ENCODE measurements at regions not wholly inside any gene's neighbourhood (a gene's known extent, or its start where the extent isn't known, plus 50 kb on each side); places are given as distances from the start of the nearest gene placed in this dataset.

DNA sequence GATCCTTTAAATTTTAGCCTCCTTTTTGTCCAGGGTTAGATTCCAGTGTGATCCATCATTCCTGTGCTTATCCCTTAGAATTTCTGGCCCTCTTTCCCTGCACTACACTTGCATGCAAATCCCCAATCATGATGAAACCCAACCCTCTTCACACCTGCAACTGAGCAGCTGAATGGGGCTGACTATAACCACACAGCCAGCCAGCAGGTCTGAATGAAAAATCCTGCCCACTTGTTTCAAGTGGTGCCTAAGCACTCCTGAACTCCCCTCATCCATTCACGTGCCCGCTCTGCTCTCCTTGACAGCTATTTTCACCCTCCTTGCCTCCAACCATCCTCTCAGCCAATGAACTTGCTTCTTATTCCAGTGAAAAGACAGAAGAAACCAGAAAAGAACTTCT is 80.5 kb upstream of the AFF3 start:
- no peak for DNase-seq (ENCODE audit: low read depth)

DNA sequence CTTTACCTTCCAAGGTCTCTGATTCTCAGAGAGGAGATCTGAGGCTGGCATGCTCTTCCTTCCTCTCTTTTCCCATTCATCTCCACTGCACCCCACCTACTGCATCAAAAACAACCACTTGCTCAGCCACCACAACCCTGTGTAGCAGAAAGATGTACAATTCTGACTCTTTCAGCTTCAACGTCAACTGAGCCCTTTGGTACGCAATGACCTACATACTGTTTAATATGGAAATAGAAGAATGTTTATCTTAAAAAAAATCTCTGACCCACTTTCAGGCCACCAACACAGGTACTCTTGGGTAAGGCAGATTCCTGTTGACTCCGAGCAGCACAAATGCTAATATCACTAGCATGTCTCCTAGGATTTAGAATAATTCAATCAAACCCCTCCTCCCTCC is 76.2 kb upstream of the AFF3 start:
- no peak for DNase-seq (ENCODE audit: low read depth)

DNA sequence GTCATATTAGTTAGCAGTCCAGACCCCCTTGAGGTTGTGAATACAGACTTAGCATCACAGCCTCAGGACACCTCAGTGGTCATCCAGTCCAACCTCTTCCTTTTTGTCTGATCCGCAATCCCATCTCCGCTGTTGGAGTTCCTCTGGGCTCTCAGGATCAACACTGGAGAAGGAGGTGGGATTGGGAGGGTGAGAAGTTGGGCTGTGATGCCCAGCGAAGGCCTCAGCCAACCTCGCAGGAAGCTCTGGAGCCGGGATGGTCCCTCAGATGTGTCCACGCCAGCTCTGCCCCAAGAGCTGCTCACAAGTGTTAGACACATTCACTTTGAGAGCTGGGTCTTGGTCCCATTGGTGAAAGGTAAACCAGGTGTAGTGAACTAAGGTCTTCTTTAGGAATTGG is 74.9 kb upstream of the AFF3 start:
- DNase-seq (ENCODE audit: low read depth): no peak

DNA sequence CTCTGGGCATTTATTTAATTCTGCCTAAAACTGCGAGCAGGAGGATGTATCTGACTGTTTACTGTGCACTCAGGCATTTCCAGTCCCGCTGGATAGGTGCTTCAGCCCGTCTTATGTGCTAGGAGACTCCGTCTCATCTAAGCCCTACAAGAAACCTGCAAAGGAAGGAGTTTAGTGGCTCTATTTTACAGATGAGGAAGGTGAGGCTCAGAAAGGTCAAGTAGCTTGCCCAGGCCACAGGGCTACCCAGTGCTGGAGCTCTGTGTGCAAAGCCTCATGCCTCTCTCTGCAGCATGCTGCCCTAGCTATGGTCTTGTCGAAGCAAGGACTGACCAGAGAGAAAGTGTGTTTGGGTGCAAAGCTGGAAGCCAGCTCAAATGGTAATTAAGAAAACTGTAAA is 73.6 kb upstream of the AFF3 start:
- DNase-seq (ENCODE audit: low read depth): no peak

DNA sequence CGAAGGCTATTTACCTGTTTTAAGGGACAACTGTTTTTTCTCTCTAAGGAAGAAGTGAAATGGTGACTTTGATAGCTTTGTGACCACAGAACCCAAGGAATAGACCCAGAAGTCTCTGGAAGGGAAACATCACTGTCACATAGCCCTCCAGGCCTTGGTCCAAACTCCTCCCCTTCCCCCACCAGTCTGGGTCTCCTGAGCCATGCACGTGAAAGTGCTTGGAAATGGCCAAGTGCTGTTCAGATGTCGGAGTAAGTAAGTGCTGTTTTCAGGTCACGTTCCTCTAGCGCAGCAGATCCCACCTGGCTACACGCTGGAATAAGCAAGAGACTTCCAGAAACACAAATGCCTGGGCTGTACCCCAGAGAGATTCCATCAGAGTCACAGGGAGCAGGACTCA is 73.0 kb upstream of the AFF3 start:
- DNase-seq (ENCODE audit: low read depth): no peak

DNA sequence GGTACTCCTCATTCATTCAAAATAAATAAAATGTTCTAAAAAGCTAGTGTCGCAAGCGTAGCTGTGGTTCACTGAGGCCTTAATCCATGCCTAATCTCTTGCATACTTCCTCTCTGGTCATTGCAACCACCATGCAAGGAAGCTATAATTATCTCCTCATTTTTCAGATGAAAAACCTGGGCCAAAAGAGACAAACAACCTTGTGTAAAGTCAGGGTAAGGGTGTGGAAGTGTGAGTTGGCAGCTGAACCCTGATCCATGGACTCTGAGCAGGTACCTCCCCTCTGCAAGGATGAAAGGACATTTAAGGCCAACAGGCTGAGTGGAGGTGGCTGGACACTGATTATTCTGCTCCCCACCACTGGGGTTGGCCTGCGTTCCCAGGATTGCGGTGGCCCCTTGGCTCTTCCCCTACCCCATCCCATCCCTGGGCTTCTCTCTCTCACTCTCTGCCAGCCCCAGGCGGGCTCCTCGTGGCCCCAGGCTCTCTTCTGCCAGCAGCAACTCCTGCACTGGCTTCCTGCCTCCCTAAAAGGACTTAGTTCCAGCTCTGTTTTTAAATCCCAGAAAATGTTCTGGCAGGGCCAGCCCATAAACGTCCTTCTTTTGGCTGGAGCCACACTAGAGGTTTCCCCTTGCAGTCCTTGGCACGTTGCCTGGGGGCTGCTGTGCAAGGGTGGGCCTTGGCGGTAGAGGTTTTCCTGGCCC is 72.0 kb upstream of the AFF3 start:
- DNase-seq (ENCODE audit: low read depth): no peak

DNA sequence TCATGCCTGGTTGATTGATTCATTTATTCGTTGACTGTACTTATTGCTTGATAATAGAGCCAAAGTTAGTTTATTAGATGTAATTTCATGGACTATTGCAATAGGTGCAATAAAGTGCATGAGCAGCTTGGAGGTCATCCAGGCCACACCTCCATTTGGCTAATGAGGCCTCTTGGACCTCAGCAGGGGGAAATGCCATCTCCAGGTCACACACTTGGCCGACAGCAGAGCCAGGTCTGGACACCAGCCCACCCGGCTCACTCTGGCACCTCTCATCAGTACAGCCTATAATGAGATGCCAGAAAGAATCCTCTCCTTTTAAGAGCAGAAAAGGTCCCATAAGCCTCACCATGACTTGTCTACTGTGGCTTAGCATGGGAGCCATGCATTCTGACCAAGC is 71.2 kb upstream of the AFF3 start:
- no peak for DNase-seq (ENCODE audit: low read depth)

DNA sequence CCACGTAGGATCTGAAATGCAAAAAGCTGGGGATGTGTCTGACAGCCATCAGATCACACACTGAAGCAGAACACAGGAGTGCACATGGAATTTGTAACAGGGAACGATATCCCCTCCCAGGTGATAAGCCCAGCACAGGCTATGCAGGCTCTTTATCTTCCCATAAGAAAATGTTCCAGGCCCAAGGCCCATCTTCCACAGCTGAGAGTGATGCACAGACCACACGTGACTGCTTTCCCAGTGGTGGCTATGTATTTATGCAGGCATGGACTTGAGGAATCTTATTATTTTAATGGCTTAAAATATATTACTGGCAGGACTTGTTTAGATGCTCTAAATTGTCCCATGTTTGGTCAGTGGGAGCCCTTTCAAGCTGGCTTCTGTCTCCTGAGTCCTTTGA is 70.5 kb upstream of the AFF3 start:
- DNase-seq (ENCODE audit: low read depth): no peak

DNA sequence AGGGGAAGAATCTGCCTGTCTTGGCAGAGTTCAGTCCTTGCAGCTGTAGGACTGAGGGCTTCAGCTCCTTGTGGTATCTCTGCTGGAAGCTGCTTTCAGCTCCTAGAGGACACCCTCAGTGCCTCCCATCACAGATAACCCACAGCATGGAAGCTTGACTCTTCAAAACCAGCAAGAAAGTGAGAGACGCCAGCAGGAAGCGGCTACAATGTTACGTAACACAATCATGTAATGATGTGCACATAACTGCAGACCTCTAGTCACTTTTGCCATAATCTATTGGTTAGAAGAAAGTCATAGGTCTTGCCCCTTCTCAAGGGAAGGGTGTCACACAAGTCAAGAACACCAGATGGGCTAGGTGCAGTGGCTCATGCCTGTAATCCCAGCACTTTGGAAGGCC is 69.1 kb upstream of the AFF3 start:
- DNase-seq (ENCODE audit: low read depth): no peak

DNA sequence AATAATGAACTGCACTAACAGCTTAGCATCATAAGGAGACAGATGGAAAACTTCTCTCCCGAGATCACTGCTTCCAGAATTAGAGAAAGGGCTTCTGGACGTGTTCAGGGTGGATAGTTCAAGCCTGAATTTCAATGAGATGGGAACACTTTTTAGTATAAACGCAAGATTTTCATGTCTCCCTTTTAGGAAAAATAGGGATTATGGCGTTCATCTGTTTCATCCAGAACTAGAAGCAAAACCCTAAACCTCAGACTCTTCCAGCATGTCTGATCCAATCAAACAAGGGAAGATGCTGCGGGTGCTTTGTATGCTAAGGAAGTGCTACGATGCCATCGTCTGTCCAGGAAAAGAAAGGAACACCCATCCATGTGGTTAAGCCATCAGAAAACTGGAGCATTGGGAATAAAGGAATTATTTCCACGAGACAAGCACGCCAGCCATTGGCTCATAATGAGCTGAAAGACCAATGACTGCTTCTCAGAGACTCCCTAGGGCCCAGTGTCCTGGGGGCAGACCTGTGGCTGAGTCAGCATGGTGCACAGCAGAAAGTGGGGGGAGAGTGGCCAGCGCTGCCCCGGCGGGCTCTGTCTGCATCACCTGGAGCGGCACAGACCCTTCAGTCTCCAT is 65.9 kb upstream of the AFF3 start:
- DNase-seq (ENCODE audit: low read depth): no peak

DNA sequence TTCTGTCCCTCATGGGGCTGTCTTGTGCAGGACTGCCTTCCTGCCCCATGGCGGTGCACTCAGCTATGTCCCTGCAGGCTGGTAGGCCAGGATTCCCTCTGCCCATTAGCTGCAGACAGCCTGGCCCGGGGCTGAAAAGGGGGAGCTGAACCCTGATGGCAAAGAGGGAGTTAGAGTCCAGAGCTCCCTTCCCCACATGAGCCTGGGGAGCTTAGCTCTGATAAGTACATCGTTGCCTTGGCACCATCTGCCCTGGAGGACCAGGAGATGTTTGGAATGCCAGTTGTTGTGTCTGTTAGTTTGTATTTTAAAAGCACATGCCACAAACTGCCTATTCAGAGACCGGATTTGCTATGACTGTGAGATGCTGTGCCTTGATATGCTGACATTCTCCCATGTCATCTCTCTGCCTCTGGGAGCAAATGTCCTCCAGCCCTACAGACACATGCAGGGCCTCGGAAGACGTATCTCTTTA is 65.1 kb upstream of the AFF3 start:
- DNase-seq (ENCODE audit: low read depth): no peak

DNA sequence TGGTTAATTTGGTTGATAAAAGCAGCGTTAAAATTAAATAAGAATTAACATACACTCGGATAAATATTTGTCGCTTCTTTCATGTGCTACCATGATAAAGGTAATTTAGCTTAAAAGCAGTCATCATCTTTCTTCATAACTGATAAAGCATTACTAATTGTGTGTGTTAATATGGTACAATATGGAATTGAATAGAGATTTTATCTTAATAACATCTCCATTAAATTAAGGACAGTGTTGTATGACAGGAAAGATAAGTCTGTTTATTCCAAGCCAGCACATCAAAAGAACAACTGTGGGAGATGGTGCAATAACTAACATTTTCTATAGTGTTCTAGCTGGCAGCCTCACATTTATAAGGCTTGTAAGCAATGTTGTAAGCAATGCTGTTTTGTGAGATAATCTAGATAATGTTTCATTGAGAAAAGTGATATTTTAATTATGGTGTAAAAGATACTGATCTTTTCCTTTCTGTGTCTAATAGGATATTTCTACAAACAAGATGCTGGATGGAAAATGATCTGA is 64.4 kb upstream of the AFF3 start:
- no peak for DNase-seq (ENCODE audit: low read depth)

DNA sequence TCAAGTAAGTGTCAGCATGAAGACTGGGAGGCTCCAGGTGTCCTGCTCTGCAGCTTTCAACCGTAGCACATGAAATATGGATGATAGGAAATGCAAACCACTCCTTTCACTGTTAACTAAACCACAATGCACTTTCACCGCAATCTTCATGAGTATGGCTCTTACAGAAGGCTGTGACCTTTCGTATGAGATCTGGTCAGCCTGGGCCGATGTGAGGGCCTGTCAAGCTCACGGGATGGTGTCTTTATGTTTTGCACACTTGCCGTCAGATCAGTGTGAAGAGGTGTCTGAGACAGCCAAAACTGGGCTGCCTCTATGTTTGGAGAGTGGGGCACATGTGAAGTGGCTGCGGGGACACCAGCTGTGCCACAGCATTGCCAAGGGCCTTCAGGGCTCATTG is 62.8 kb upstream of the AFF3 start:
- no peak for DNase-seq (ENCODE audit: low read depth)

DNA sequence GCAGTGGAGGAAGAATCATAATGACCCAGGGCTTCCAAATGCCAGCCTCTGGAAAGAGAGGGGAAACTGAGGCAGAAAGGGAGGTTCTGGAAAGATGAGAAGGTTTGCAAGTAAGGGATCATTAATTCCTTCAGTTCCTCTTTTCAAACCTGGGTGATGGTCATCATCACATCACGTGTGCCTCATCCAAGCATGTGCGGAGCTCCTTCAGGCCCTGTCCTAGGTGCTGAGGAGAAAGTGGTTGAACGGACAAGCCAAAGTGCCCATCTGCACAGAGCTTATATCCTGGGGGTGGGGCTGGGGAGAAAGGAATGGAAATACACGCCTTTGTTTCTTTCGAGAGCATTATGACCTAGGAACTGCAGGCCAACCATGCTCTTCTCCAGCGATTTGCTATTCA is 60.2 kb upstream of the AFF3 start:
- no peak for DNase-seq (ENCODE audit: low read depth)

DNA sequence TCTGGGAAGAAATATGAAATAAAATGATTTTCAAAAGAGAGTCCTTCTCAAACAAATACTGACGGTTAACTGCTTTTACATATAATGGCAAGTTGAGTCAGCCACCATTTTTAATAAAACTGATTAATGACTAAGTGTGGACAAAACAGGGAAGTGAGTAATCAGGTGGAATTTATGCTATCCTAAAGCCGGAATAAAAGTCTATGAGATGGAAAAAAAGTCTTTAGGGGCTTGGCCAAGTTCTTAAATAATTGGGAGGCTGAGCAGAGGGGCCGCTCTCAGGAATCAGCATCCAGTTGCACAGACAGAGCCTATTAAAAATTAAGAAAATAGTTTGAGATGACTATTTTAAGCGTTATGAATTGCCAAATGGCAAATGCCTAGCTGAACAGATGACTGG is 58.6 kb upstream of the AFF3 start:
- no peak for DNase-seq (ENCODE audit: low read depth)

DNA sequence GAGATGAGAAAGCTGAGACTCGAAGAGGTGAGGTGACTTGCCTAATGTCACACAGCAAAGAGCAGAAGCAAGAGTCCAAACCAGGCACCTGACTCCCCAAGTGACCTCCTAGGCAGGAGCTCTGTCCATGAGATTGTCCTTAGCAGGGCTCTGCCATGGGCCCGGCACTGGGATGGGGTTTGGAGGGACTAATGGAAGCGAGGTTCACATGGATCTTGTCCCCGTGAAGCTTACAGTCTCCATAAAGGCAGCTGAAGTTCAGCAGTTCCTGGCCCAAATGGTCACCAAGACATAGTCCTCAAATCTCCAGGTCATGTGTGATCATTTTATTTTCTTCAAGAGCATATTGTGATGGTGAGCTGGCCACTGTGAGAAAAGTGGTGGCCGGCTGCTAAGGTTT is 57.0 kb upstream of the AFF3 start:
- no peak for DNase-seq (ENCODE audit: low read depth)

DNA sequence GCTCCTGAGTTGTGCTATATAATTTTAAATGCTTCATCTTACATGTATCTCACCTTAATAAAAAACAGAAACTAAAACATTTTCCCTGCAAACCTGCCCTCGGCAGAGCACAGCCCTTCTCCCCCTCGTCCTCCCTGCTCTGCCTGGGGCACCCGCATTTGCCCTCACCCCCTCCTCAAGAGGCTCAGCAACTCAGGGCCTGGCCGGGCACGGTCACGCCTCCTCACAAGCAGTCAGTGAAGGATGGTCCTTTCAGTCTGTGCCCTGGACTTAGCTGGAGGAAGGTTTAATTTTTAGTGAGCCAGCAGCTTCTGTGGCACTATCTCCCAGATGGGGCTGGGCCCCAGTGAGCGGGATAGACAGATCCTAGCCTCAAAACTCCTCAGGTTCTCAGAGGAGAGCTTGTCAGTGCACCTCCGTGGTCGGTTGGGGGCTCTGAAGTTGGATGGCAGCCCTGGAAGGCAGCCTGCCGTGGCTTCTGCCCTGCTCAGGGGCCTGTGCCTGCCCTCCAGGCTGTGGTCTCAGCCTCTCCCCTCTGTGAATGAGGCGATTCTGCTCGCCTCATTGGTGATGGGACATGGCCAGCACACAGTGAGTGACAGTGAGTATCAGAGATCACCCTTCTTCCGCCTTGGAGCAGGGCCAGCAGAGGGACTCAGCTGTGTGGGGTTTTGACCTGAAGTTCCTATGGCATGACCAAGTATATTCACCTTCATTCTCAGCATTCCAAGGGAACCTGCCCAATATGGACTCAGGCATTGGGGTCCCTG is 56.3 kb upstream of the AFF3 start:
- DNase-seq (ENCODE audit: low read depth): no peak

DNA sequence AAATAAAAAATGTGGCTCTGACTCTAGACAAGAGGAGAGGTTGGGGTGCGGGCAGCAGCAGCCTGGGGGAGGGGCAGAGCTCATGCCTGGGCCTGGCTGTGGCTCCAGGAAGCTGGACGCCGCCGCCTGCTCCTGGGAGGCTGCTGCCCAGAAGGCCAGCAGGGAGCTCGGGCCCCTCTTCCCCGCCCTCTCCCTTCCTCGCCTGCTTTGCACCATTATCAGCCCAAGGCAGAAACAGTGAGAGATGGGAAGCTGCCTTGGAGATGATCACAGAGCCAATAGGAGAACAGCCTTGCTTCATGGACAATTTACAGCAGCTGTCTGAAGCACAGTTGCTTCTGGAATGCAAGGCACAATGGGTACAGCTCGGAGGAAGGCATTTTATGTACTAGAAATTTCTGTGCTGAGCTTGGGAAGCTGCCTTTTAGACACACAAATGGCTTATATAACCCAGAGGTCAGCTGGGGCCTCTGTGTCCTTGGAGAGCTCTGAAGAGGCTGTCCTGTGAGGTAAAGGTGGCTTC is 55.3 kb upstream of the AFF3 start:
- no peak for DNase-seq (ENCODE audit: low read depth)

DNA sequence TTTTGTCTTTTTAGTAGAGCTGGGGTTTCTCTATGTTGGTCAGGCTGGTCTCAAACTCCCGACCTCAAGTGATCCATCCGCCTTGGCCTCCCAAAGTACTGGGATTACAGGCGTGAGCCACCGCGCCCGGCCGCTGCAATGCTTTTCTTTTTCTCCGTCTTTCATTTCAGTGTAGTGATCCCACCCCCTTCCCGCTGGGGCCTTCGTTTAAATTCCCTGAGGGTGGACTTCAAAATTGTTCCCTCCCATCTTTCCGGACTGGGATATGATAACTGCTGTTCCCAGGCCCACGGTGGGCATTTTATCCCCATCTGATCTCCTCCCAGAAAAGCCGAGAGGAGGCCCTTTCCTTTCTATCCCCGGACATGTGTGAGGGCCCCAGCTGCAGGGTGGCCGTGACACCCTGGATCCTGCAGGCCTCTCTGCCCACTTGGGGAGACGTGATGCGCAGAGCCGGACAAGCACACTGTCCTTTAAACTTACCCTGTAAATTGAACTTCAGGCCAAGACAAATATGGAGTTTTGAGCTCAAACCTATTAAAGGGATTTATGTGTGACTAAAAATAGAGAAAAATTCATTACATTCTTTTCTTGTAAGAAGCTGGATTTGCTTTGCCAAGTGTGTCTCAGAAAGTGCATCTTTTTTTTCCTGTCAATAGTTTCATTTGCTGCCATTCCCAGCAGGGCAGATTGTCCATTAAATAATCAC is 54.5 kb upstream of the AFF3 start:
- no peak for DNase-seq (ENCODE audit: low read depth)

DNA sequence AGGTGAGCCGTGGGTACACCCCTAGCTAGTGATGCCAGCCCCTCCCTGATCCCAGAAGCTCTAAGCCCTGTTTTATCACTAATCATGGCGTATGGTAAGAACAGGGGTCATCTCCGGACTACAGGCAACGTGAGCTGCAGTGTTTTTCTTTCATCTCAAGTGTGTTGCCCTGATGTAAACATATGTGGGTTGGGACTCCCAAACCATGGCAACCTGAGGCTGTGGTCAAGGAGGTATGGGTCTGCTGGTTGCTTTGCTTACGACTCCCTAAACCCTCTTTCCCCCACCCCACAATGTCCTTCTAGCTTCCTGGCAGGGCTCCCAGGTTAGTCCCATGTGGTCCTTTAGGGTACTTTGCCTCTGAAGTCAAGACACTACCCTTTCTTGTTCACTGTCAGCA is 53.6 kb upstream of the AFF3 start:
- DNase-seq (ENCODE audit: low read depth): no peak

DNA sequence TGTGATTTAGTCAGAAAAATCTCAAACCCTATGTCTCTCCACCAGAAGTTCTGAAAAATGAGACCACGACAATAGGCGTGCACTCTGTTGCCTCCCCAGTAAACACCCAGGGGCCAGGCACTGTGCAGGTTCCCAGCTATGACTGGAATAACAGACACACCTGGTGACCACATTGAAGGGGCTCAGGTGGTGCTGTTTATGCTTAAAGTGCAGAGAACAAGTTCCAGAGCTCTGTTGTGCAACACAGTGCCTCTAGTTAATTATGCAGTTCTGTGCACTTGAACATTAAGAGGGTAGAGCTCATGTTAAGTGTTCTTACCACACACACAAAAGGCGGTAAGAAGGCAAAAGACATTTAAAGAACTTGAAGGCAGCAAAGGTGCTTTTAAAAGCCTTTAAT is 52.6 kb upstream of the AFF3 start:
- DNase-seq (ENCODE audit: low read depth): no peak

DNA sequence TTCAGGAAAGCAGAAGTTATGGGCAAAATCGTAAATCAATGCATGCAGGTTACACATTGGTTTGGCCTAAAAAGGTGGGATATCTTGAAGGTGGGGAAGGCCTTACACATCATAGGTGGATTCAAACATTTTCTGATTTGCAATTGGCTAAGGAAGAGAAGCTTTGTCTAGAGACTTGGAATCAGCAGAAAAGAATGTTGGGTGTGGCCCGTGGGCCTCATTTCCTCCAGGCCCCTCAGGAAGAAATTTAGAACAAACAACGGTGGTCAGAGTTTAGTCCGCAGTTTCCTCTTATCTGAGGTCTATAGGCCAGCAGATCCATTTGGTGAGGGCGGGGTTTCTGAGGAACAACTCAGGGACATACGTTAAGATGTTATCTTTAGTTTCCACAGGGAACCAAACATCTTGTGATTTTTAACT is 50.9 kb upstream of the AFF3 start:
- peak; percentile 49 for DNase-seq (ENCODE audit: low read depth)
